ENCODE measurements at regions not wholly inside any gene's neighbourhood (a gene's known extent, or its start where the extent isn't known, plus 50 kb on each side); places are given as distances from the start of the nearest gene placed in this dataset.

DNA sequence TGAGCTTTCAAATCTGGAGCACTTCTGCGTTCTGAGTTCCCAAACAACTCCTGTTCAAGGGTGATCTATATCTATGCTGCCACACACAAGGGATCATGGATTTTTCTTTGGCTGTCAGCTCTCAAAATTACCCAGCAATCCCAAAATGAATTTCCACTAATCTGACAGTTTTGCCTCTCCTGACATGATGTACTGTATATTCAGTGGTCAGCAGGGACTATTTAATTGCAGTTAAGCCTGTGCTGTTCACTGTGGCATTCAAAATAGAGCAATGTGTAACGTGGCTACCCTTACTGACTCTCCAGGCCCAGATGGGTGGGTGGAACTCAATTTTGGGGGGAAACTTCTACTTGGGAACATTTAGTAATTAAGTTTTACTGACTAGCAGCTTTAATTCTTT is 283.8 kb upstream of the TSHZ2 start:
- TF ChIP-seq POLR2A (IDR thresholded peaks at IDR 0.05): no peak
- TF ChIP-seq CTCF (IDR thresholded peaks at IDR 0.05): no peak

Data from prostate gland (tissue), 2 donors.